ENCODE measurements at regions not wholly inside any gene's neighbourhood (a gene's known extent, or its start where the extent isn't known, plus 50 kb on each side); places are given as distances from the start of the nearest gene placed in this dataset.

DNA sequence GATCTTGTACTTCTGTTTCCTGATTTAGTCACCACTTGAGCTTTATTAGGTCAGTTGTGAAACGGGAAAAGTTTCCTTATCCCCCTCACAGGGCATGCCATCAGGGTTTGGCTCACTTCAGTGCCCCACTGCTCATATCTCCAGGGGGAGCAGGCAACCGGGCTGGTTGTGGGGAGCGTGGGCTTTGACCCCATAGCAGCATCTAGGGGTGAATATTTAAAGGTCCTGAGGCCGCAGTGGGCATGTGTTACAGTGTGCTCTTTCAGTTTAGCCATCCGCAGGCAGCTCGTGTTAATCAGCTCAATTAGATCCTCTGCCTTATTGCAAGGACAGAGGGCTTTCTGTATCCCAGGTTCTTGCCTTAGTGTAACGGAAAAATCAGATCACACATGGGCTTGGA lies 71.9 kb downstream of the MRPL46 start:
- WGBS, 2 donors: 67 to 70% methylated on average over 7 of the region's 7 CpGs
- intact Hi-C loops (cut with DNase I): no loop called here
- no peaks in the 10 kb centered on the region for H3K27me3 ChIP-seq
- no peaks in the 10 kb centered on the region for H3K4me1 ChIP-seq
- ATAC-seq (no peak), FAIRE-seq (no peak), DNase-seq (no peak)
- no peak overlapping the region for H3K4me3 ChIP-seq
- no peaks in the 10 kb centered on the region for H3K36me3 ChIP-seq
- H3K9me3 ChIP-seq: no peaks in the 10 kb centered on the region
- TF ChIP-seq, protein P1, sequence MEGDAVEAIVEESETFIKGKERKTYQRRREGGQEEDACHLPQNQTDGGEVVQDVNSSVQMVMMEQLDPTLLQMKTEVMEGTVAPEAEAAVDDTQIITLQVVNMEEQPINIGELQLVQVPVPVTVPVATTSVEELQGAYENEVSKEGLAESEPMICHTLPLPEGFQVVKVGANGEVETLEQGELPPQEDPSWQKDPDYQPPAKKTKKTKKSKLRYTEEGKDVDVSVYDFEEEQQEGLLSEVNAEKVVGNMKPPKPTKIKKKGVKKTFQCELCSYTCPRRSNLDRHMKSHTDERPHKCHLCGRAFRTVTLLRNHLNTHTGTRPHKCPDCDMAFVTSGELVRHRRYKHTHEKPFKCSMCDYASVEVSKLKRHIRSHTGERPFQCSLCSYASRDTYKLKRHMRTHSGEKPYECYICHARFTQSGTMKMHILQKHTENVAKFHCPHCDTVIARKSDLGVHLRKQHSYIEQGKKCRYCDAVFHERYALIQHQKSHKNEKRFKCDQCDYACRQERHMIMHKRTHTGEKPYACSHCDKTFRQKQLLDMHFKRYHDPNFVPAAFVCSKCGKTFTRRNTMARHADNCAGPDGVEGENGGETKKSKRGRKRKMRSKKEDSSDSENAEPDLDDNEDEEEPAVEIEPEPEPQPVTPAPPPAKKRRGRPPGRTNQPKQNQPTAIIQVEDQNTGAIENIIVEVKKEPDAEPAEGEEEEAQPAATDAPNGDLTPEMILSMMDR (IDR thresholded peaks at IDR 0.05): no peak
- H3K27ac ChIP-seq: no peak overlapping the region

DNA sequence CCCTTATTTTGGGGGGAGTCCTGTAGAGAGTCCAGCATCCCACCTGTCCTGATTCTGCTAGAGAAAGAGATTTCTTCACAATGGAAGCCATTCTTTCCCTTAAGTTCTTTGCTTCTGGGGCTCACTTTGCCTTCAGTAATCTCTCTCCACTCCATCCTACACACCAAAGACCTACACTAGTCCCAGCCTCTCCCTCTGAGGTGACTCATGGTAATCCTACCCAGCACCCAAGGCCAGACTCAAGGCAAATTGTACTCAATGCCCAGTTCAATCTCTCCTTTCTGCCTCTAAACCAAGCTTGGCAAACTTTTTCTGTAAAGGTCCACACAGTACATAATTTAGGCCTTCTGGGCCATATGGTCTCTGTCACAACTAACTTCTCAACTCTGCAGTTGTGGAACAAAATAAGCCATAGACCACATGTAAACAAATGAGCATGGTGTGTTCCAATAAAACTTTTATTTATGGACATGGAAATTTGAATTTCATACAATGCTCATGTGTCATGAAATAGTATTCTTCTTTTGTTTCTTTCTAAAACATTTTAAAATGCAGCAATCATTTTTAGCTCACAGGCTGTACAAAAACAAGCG lies 72.5 kb downstream of the MRPL46 start:
- H3K27me3 ChIP-seq: no peaks in the 10 kb centered on the region
- ATAC-seq (no peak), DNase-seq (no peak), FAIRE-seq (no peak)
- H3K4me3 ChIP-seq: no peak overlapping the region
- TF ChIP-seq, protein P1 (IDR thresholded peaks at IDR 0.05): no peak
- H3K27ac ChIP-seq: no peak overlapping the region
- 85 to 92% methylated on average over 1 of the region's 1 CpG for WGBS, 2 donors
- no peaks in the 10 kb centered on the region for H3K9me3 ChIP-seq
- no peaks in the 10 kb centered on the region for H3K36me3 ChIP-seq
- H3K4me1 ChIP-seq: no peaks in the 10 kb centered on the region
- intact Hi-C loops (cut with DNase I): no loop called here

DNA sequence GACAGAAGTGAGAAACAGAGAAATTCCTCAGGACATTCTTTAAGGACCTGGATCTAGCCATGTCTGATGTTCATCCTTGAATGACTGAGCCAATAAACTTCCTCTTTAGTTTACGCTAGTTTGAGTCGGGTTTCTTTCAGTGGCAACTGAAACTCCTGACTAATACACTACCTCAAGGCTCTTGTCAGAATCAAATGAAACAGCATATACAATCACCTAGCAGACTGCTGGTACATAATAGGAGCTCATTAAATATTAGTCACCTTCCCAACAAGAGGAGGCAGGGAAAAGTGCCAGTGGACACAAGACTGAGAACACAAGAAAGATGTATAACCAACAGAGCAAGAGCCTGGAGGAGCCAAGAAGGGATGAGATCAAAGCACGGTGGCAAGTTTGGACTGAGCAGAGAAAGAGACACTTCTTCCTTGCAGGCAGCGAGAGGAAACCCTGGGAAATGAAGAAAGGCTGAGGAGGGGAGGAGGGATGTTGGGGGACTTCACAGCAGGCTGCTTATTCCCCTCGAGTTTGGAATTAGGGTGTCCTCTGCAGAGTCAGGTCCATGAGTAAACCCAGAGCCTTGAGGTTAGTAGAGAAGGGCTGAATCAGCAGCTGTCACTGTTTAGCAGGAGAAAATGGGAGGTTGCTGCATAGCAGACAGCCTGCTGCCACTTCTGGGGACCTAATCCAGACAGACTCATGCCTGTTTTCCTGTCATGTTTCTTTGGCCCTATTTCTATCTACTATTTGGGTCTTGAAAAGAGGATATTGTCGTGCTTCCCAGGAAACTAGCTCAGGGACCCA lies 73.3 kb downstream of the MRPL46 start:
- WGBS, 2 donors: 50 to 58% methylated on average over 6 of the region's 6 CpGs
- intact Hi-C loops (cut with DNase I): no loop called here
- FAIRE-seq (no peak), DNase-seq (no peak), ATAC-seq (no peak)
- TF ChIP-seq, protein P1 (IDR thresholded peaks at IDR 0.05): no peak
- no peaks in the 10 kb centered on the region for H3K36me3 ChIP-seq
- H3K27ac ChIP-seq: no peak overlapping the region
- H3K4me1 ChIP-seq: no peaks in the 10 kb centered on the region
- H3K9me3 ChIP-seq: no peaks in the 10 kb centered on the region
- no peak overlapping the region for H3K4me3 ChIP-seq
- no peaks in the 10 kb centered on the region for H3K27me3 ChIP-seq

DNA sequence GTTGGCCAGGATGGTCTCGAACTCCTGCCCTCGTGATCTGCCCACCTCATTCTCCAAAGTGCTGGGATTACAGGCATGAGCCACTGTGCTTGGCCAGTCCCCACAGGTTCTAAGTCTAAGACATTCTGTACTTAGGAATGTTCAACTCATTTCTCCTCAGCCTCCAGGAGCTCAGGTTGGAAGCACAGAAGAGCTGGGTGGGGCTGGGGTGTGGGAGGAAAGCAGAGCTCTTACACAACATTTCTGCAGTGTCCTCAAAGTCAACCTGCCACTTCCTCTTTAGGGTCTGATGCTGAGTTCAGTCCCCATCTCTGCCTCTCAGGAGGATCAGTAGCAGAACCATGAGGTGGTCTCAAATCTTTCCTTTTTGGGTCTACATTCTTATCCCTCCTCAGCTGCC lies 75.5 kb downstream of the MRPL46 start:
- H3K9me3 ChIP-seq: no peaks in the 10 kb centered on the region
- no peaks in the 10 kb centered on the region for H3K36me3 ChIP-seq
- intact Hi-C loops (cut with DNase I): no loop called here
- H3K27ac ChIP-seq: no peak overlapping the region
- WGBS, 2 donors: 49 to 51% methylated on average over 2 of the region's 2 CpGs
- no peak for DNase-seq
- TF ChIP-seq, protein P1 (IDR thresholded peaks at IDR 0.05): no peak
- no peak for ATAC-seq
- no peaks in the 10 kb centered on the region for H3K4me1 ChIP-seq
- no peaks in the 10 kb centered on the region for H3K27me3 ChIP-seq
- no peak for FAIRE-seq
- H3K4me3 ChIP-seq: no peak overlapping the region

DNA sequence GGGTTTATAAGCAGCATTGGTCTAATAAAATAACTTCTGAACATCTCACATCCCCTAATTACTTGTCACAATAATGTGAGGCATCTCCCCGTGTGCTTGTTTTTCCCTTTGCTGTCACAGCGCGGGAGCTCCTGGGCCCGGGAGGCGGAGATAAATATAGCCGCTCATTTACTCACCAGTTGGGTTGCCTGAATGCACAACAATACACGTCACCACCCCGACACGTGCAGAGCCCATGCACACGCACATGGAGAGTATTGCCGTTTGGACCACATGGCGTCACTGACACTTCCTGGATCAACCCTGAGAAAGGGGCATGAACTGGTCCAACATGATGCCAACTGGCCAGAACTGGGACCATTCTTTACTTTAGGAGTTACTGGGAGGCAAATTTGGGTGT lies 76.2 kb downstream of the MRPL46 start:
- Histone ChIP-seq H3K27me3 (no peaks in the 10 kb centered on the region), H3K9me3 (no peaks in the 10 kb centered on the region), H3K4me1 (no peaks in the 10 kb centered on the region), H3K4me3 (no peak overlapping the region), H3K36me3 (no peaks in the 10 kb centered on the region), H3K27ac (no peak overlapping the region)
- no peak for DNase-seq
- TF ChIP-seq, protein P1 (IDR thresholded peaks at IDR 0.05): no peak
- intact Hi-C loops (cut with DNase I): no loop called here
- WGBS, 2 donors: 70 to 78% methylated on average over 12 of the region's 12 CpGs
- no peak for FAIRE-seq
- no peak for ATAC-seq

All from pancreas (tissue), 10 donors.